A673 (cell line): ENCODE measurements at regions not wholly inside any gene's neighbourhood (a gene's known extent, or its start where the extent isn't known, plus 50 kb on each side); places are given as distances from the start of the nearest gene placed in this dataset.
"Not testable (repeated sequence)": the region's sequence is repeated elsewhere in the genome, so short reads cannot be mapped to it uniquely, and the experiment has no call there.

ENCODE experiments used
- BruUV-seq: library from RNA; stranded (reverse); fragments of 400-500 nt; replicated peaks from 2 replicates; lab custom pipeline; 2021; lab: Mats Ljungman, UMichigan
- CTCF ChIA-PET: fragments of 300-600 bp; sonication (Branson Sonifier 250); formaldehyde crosslinking; loops from one replicate; lab custom pipeline; 2022; ENCODE audit warnings: antibody characterized with exemption; lab: Charles Lee
- POLR2A ChIA-PET: fragments of 300-600 bp; sonication (Branson Sonifier 250); formaldehyde crosslinking; loops from one replicate; lab custom pipeline; 2022; ENCODE audit warnings: antibody characterized with exemption; ENCODE audit not compliant: low non-redundant PET; lab: Charles Lee
- DNase-seq: peaks from one replicate; pipeline ENCODE4 v3.0.0-alpha.2; 2015; ENCODE audit warnings: low spot score
- H3K27ac ChIP-seq: fragments of 200-600 bp; sonication (generic); 2 replicates; pipeline ENCODE4 v1.5.1; 2016; ENCODE audit warnings: mixed run types, low read depth, mild to moderate bottlenecking, mixed read lengths, antibody characterized with exemption, low read length; ENCODE audit not compliant: poor library complexity, severe bottlenecking
- H3K27me3 ChIP-seq: fragments of 200-600 bp; sonication (generic); replicated peaks from 2 replicates; pipeline ENCODE4 v1.6.1; 2017; ENCODE audit warnings: mixed run types, low read depth, mild to moderate bottlenecking, mixed read lengths, antibody characterized with exemption, low read length; ENCODE audit not compliant: insufficient read depth, poor library complexity
- H3K36me3 ChIP-seq: fragments of 200-600 bp; sonication (generic); 2 replicates; pipeline ENCODE4 v1.6.1; 2016; ENCODE audit warnings: mixed run types, mild to moderate bottlenecking, mixed read lengths, antibody characterized with exemption, low read length; ENCODE audit not compliant: insufficient read depth, poor library complexity, severe bottlenecking
- H3K4me1 ChIP-seq: fragments of 200-600 bp; sonication (generic); 2 replicates; pipeline ENCODE4 v1.6.1; 2017; ENCODE audit warnings: mixed run types, mild to moderate bottlenecking, mixed read lengths, antibody characterized with exemption, low read length; ENCODE audit not compliant: insufficient read depth, poor library complexity, severe bottlenecking
- H3K4me3 ChIP-seq: fragments of 200-600 bp; sonication (generic); 2 replicates; pipeline ENCODE4 v1.5.1; 2016; ENCODE audit warnings: low read depth, mixed run types, mild to moderate bottlenecking, mixed read lengths, low read length; ENCODE audit not compliant: poor library complexity, severe bottlenecking
- H3K9me3 ChIP-seq: fragments of 200-600 bp; sonication (generic); 2 replicates; pipeline ENCODE4 v1.6.1; 2016; ENCODE audit warnings: mixed run types, low read depth, mild to moderate bottlenecking, mixed read lengths, antibody characterized with exemption, low read length; ENCODE audit not compliant: poor library complexity, severe bottlenecking
- EZH2 ChIP-seq: fragments of 200-600 bp; sonication (generic); IDR thresholded peaks from 2 replicates; pipeline ENCODE4 v1.6.1; 2017; ENCODE audit warnings: borderline replicate concordance, low read depth, mild to moderate bottlenecking, mixed read lengths, antibody characterized with exemption, low read length; ENCODE audit not compliant: poor library complexity, severe bottlenecking
- intact Hi-C: fragments of 100-400 bp; cut with micrococcal nuclease; formaldehyde crosslinking; loops from one replicate; pipeline ENCODE4 v1.10.0; 2022; ENCODE audit not compliant: unreplicated experiment
- TF ChIP-seq, protein P1 (sequence below): fragments of 300-800, 200-600 bp; sonication (generic); conservative IDR thresholded peaks from 2 replicates; pipeline ENCODE4 v1.5.1; 2017; ENCODE audit warnings: low read depth, mild to moderate bottlenecking, antibody characterized with exemption, low read length, moderate library complexity, mixed read lengths

DNA sequence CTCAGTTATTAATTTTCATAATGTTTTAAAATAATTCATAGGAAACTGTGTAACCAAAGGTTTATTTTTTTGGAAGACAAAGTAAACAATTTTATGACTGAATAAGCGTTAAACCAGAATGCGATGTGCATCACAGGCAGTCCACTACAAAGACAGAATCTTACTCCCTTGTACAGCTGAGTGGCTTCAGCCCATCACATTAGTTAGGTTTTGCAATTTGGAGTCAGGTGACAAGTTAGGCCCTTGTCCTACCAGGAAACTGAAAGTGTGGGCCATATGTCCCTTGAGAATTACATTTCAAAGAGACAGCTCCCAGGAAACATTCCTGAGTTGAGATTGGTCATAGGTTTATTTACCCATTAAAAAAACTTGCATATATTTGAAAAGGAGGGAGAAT lies 156.3 kb downstream of the MEX3B start:
- POLR2A ChIA-PET: no interaction called here
- H3K36me3 ChIP-seq: no peaks in the 10 kb centered on the region
- DNase-seq: no peak
- intact Hi-C loops: no loop called here
- no peaks in the 10 kb centered on the region for H3K27me3 ChIP-seq
- H3K9me3 ChIP-seq: no peaks in the 10 kb centered on the region
- H3K27ac ChIP-seq: no peak overlapping the region
- H3K4me1 ChIP-seq: no peaks in the 10 kb centered on the region
- no peak overlapping the region for H3K4me3 ChIP-seq
- no TSS peak for BruUV-seq
- no peak for TF ChIP-seq EZH2
- TF ChIP-seq, protein P1, sequence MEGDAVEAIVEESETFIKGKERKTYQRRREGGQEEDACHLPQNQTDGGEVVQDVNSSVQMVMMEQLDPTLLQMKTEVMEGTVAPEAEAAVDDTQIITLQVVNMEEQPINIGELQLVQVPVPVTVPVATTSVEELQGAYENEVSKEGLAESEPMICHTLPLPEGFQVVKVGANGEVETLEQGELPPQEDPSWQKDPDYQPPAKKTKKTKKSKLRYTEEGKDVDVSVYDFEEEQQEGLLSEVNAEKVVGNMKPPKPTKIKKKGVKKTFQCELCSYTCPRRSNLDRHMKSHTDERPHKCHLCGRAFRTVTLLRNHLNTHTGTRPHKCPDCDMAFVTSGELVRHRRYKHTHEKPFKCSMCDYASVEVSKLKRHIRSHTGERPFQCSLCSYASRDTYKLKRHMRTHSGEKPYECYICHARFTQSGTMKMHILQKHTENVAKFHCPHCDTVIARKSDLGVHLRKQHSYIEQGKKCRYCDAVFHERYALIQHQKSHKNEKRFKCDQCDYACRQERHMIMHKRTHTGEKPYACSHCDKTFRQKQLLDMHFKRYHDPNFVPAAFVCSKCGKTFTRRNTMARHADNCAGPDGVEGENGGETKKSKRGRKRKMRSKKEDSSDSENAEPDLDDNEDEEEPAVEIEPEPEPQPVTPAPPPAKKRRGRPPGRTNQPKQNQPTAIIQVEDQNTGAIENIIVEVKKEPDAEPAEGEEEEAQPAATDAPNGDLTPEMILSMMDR: no peak
- CTCF ChIA-PET: no interaction called here

DNA sequence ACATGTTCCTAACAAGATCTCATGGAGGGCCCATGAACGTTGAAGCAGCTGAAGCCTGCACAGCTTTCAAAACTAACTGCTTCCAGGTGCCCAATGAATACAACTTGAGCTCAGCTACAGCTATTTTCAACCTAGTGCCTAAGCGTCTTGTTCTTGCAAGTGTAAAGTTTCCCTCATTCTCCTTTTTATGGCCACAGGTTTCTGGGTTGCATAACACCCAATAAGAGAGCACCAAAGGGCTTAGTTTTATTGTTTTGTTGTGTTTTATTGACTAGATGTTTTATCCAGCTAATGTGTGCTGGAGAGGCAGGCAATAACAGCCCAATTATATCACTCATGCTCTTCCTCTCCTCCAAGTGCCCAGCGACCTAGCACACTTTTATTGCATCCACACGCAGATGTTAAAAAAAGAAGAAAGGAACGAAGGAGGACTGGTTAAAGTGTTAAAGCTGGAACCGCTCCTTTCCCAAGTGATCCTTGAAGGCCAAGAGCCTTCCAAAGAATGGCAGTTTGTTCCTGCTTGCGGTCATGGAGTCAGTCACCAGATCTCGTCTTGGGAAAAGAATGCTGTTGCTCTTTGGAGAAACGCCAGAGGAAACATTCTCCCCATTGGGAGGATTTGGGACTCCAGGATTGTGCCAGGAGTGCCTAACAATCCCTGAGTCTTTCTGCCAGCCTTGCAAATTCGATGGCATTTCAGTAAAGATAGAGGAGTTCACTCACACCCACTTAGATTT lies 156.9 kb downstream of the MEX3B start:
- BruUV-seq: no TSS peak
- H3K36me3 ChIP-seq: no peaks in the 10 kb centered on the region
- DNase-seq: no peak
- ChIA-PET CTCF (no interaction called here), POLR2A (no interaction called here)
- H3K27ac ChIP-seq: no peak overlapping the region
- H3K4me3 ChIP-seq: no peak overlapping the region
- TF ChIP-seq, protein P1: no peak
- no peak for TF ChIP-seq EZH2
- intact Hi-C loops: no loop called here
- H3K4me1 ChIP-seq: no peaks in the 10 kb centered on the region
- no peaks in the 10 kb centered on the region for H3K27me3 ChIP-seq
- H3K9me3 ChIP-seq: no peaks in the 10 kb centered on the region

DNA sequence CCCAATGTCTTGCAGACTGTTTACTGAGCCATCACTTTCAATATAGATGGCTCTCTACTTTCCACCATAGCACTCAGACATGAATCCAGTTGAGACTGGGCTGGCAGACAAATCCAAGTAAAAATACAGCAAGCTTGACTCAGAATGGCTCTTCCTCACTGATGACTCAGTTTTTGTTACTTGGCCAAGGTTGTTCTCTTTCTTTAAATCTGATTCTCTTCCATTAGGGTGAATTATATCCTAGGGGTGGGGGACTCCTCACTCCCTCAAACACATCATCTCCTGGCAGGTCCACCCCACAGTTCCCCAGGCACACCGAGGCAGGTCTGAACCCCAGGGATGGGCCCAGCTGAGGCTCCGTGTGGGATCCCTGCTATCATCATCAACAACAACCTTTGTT lies 157.9 kb downstream of the MEX3B start:
- BruUV-seq: no TSS peak
- H3K9me3 ChIP-seq: no peaks in the 10 kb centered on the region
- no peak for DNase-seq
- intact Hi-C loops: no loop called here
- POLR2A ChIA-PET: no interaction called here
- TF ChIP-seq, protein P1: no peak
- TF ChIP-seq EZH2: no peak
- H3K27me3 ChIP-seq: no peaks in the 10 kb centered on the region
- H3K4me1 ChIP-seq: no peaks in the 10 kb centered on the region
- no peak overlapping the region for H3K27ac ChIP-seq
- no peak overlapping the region for H3K4me3 ChIP-seq
- H3K36me3 ChIP-seq: no peaks in the 10 kb centered on the region
- CTCF ChIA-PET: no interaction called here

DNA sequence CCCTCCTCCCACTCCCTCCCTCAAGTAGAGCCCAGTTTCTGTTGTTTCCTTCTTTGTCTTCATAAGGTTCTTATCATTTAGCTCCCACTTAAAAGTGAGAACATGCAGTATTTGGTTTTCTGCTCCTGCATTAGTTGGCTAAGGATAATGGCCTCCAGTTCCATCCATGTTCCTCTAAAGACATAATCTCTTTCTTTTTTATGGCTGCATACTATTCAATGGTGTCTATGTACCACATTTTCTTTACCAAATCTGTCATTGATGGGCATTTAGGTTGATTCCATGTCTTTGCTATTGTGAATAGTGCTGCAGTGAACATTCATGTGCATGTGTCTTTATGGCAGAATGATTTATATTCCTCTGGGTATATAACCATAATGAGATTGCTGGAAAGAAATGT lies 158.6 kb downstream of the MEX3B start:
- H3K4me3 ChIP-seq, intact Hi-C loops, H3K4me1 ChIP-seq, H3K27me3 ChIP-seq, H3K9me3 ChIP-seq, H3K36me3 ChIP-seq, DNase-seq, BruUV-seq, H3K27ac ChIP-seq, POLR2A ChIA-PET, CTCF ChIA-PET: not testable (repeated sequence)
